SHP77 treated with DMSO at 0.1 percent for 48 hours (cell line): ENCODE measurements at regions not wholly inside any gene's neighbourhood (a gene's known extent, or its start where the extent isn't known, plus 50 kb on each side); places are given as distances from the start of the nearest gene placed in this dataset.

ENCODE experiments used
- DNase-seq: peaks from one replicate; lab custom pipeline; 2025; lab: John Stamatoyannopoulos, UW

- no peak for DNase-seq
Measured at GRCh38 chr13:48761256-48761655, 107.5 kb downstream of the CYSLTR2 start.

- peak; percentile 37 for DNase-seq
Measured at GRCh38 chr13:48769107-48769704, 115.5 kb downstream of the CYSLTR2 start.

DNA sequence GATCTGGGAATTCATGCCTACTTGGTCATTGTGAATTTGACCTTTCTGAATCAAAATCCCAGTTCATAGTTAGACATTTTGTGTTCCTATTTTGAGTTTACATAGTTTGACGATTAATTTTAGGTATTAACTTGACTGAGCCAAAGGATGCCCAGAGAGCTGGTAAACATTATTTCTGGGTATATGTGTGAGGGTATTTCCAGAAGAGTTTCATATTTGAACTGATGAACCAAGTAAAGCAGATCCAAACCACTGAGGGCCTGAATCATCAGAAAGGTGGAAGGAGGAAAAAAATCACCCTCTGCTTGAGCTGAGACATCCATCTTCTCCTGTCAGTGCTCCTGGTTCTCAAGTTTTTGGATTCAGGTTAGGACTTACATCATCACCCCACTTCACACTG is 116.6 kb downstream of the CYSLTR2 start:
- DNase-seq, result no peak

DNA sequence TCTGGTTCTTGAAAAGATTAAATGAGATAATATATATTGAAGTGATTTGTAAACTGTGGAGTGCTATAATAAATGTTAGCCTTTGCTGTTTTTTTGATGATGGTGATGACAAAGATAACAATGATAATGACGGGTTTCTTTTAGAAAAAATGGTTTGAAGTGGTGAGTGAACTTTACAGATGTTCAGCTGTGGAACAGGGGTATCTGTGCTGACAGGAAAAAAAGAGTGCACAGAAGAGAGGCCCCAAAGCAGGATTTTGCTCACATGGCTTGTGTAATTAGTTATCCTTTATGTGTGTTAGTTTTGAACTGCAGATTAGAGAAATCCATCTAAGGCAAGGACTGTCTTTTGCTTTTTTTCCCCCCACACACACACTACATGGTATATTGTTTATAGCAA is 119.2 kb downstream of the CYSLTR2 start:
- no peak for DNase-seq

GRCh38 chr13:48773531-48774275 is 120.0 kb downstream of the CYSLTR2 start:
- DNase-seq, result no peak

DNA sequence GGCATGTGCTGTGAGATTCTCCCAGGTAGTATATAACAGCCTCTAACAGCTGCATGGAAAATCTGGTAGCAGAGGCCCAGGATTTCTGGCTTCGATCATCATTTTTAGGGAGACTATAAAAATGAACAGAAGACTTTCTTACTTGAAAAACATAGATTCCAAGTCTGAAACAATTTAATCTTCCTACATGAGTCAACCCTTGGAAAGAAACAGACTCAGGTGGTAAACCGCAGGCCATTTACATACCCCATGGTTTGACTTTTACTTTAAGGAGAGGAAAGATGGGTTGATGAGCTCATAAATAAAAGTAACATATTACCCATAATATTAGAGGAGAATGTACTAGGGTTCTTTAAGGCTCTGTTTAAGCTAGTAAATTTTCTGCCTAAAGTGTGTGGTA is 121.6 kb downstream of the CYSLTR2 start:
- no peak for DNase-seq

DNA sequence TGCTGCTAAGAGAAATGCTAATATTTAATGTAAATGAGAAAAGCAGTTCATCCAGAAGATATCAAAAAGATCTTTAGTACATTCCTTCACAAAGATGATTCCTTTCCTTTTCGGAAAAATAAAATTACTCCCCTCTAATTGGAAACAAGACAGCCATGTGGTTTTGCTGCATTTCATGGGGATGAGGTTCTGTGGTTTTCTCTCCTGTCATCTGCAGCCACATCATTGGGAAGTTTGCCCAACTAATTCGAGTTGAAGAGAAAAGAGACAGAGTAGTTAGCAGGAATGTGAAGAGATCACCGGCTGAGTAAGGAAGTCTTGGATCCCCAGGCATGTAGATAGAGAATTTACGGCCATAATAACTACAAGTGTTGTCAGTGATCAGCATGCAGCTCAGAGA is 122.1 kb downstream of the CYSLTR2 start:
- no peak for DNase-seq

- DNase-seq, result no peak
Measured at GRCh38 chr13:48776401-48776800, 122.7 kb downstream of the CYSLTR2 start.

- DNase-seq, result no peak
Measured at GRCh38 chr13:48778610-48779009, 124.9 kb downstream of the CYSLTR2 start.

DNA sequence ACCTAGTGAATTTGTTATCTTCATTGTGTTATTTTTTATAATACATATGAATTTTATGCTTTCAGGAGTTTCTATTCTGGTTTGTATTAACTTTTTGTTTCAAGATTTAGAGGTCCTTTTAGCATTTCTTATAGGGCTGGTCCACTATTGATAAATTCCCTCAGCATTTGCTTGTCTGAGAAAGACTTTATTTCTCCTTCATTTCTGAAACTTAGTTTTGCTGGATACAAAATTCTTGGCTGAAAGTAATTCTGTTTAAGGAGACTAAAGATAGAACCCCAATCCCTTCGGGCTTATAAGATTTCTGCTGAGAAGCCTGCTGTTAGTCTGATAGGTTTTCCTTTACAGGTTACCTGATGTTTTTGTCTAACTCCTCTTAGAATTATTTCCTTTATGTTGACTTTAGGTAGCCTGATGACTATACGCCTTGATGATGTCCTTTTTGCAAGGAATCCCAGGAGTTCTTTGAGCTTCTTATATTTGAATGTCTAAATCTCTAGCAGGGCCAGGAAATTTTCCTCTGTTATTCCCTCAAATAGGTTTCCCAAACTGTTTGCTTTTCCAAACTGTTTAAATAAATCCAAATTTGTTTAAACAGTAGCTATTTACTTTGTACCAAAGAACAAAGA is 127.1 kb downstream of the CYSLTR2 start:
- DNase-seq, result no peak

DNA sequence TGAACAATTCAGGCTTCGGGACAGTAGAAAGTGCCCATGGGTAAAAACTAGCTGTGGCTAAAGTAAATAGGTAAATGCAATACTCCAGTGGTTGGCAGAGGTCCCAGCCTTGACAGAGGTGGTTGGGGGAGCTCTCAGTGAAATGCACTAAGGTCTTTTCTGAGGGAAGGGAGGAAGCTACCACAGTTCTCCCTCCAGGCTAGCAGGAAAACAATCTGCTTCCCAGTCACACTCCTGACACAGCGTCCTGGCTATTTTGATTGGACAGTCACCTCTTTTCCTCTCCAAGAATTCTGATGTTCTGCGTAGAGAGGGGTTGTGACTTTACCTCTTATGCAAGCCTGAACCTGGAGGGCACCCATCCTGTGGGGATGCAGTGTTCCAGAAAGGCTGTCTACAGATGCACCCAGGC is 128.7 kb downstream of the CYSLTR2 start:
- peak; percentile 31 for DNase-seq

- DNase-seq, result peak; percentile 93
Measured at GRCh38 chr13:48783181-48783630, 129.5 kb downstream of the CYSLTR2 start.

DNA sequence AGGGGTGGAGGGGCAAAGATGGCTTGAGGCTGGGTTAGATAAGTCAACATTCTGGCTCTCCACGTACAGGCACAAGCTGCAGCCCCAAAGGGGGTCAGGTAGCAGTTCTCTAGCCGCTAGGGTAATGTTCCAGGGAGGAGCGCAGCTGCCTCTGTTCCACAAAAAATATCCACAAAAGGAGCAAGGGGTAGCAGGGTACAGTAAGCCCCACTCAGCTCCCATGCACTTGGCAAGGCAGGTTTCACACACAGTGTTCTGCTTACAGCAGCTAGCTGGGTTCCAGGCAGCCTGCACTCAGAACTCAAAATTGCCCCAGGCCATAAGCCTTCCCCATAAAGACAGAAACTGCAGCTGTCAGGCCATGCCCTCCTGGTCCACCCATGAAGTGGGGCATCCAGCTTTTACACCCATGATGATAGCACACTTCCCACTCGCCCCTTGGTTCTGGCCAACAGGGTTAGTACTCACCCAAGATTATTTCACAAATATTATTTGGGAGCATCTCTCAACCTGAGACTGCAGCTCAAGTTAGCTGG is 130.0 kb downstream of the CYSLTR2 start:
- no peak for DNase-seq

GRCh38 chr13:48784916-48785548 is 131.3 kb downstream of the CYSLTR2 start:
- no peak for DNase-seq

- no peak for DNase-seq
Measured at GRCh38 chr13:48790199-48790598, 136.5 kb downstream of the CYSLTR2 start.

DNA sequence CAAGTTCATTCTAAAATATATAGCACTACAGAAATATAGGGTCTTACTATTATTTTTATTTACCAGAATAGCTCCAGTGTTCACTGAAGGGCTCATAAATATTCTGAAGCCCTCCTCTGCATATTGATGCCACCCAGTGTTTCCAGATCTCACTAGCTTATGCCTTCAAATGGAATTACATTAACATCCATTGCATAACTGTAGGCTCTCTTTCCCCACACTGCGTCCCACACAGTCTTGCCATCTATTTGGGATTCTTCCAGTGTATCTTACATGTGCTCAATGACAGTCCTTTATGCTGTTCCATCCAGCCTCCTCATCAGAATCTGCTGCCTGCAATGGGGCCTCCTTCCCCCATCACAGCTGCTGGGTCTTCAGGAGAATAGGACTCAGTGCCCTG is 137.2 kb downstream of the CYSLTR2 start:
- no peak for DNase-seq

- no peak for DNase-seq
Measured at GRCh38 chr13:48797127-48797526, 143.4 kb downstream of the CYSLTR2 start.

GRCh38 chr13:48797761-48798160 is 144.0 kb downstream of the CYSLTR2 start:
- DNase-seq, result no peak

- no peak for DNase-seq
Measured at GRCh38 chr13:48798180-48798579, 144.5 kb downstream of the CYSLTR2 start.

GRCh38 chr13:48801255-48801654 is 147.5 kb downstream of the CYSLTR2 start:
- no peak for DNase-seq

DNA sequence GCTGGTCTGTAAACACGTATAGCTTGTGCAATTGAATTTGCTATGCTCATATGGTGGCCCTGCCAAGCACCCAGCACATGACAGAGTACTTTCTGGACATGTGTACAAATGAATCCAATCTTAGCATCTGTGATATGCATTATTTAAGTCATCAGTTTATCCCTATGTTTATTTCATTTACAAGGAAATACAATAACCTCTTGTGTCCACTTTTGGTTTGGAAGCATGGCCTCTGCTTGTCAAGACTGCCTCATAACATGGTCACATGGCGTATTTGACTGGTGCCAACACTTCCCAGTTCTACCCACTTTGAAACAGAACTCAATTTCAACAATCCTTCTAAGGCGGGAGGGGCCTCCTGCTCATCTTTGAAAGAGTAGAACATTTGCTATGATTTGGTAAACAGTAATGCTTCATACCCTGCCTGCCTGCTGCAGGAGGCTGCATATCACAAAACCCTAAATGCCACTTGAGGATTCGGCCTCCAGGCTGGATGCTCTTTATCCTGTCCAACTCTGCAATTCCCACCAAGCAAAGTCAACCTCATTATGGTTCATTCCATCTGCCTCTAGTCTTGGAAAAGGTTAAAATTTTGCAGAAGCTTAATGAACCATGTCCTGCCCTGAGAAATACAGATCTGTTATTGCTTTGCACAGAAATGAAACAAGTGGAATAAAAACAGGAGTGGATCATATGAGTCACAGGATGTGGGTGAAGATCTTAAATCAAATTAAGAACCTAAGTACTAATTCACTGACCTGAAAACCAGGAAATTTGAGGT is 151.3 kb downstream of the CYSLTR2 start:
- DNase-seq, result no peak

DNA sequence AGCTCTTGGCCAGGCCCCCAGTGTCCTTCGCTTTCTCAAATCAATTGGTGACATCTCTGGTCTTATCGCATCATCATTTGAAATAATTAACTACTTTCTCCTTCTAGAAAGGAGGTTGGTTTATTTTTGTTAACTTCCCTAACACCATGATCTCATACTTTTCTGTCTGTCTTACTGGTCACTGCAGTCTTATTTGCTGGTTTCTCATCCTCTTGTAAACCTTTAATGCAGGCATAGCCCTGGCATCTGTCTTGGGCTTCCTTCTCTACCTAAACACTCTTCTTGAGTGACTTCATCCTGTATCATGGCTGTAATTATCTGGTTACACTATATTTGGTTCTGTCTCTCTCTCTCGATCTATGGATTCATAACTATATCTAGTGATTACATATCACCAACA is 152.8 kb downstream of the CYSLTR2 start:
- DNase-seq, result no peak
